H54 (cell line): ENCODE measurements at regions not wholly inside any gene's neighbourhood (a gene's known extent, or its start where the extent isn't known, plus 50 kb on each side); places are given as distances from the start of the nearest gene placed in this dataset.

Experiments
- DNase-seq: peaks from one replicate; pipeline ENCODE4 v3.0.0; 2011; ENCODE audit warnings: low spot score, mixed read lengths; ENCODE audit not compliant: insufficient read length
- FAIRE-seq: peaks from 3 replicates; lab custom pipeline; 2011; peaks lifted over from hg19 to GRCh38; lab: Jason Lieb, UNC
- POLR2A ChIP-seq: IDR thresholded peaks from 2 replicates; pipeline ENCODE4 v1.6.1; 2011; ENCODE audit warnings: low read depth, mild to moderate bottlenecking, low read length

- DNase-seq, result no peak
- no peak for TF ChIP-seq POLR2A
- no peak for FAIRE-seq
These were observed 268.3 kb upstream of the MTPN start for GRCh38 chr7:136245327-136246004.

GRCh38 chr7:136234040-136234439, 256.9 kb upstream of the MTPN start:
- no peak for TF ChIP-seq POLR2A
- FAIRE-seq, result no peak
- no peak for DNase-seq

GRCh38 chr7:136230210-136230609, 253.1 kb upstream of the MTPN start:
- no peak for DNase-seq
- TF ChIP-seq POLR2A, result no peak
- no peak for FAIRE-seq

GRCh38 chr7:136229790-136230189, 252.6 kb upstream of the MTPN start:
- TF ChIP-seq POLR2A, result no peak
- FAIRE-seq (no peak), DNase-seq (no peak)

- DNase-seq (no peak), FAIRE-seq (no peak)
- no peak for TF ChIP-seq POLR2A
These were observed 251.0 kb upstream of the MTPN start for GRCh38 chr7:136228171-136228570.

- no peak for DNase-seq
- FAIRE-seq, result no peak
- TF ChIP-seq POLR2A, result no peak
These were observed 237.2 kb upstream of the MTPN start for GRCh38 chr7:136214356-136214755.

GRCh38 chr7:136213012-136213411, 235.9 kb upstream of the MTPN start:
- no peak for DNase-seq
- TF ChIP-seq POLR2A, result no peak
- FAIRE-seq, result no peak

GRCh38 chr7:136210664-136211063, 233.5 kb upstream of the MTPN start:
- FAIRE-seq (no peak), DNase-seq (no peak)
- no peak for TF ChIP-seq POLR2A

GRCh38 chr7:136210079-136210478, 232.9 kb upstream of the MTPN start:
- FAIRE-seq, result no peak
- DNase-seq, result no peak
- TF ChIP-seq POLR2A, result no peak

GRCh38 chr7:136205956-136206355, 228.8 kb upstream of the MTPN start:
- DNase-seq (no peak), FAIRE-seq (no peak)
- TF ChIP-seq POLR2A, result no peak

GRCh38 chr7:136198168-136198567, 221.0 kb upstream of the MTPN start:
- no peak for TF ChIP-seq POLR2A
- no peak for DNase-seq
- FAIRE-seq, result no peak

- no peak for TF ChIP-seq POLR2A
- no peak for FAIRE-seq
- no peak for DNase-seq
These were observed 217.7 kb upstream of the MTPN start for GRCh38 chr7:136194878-136195277.

GRCh38 chr7:136193940-136194339, 216.8 kb upstream of the MTPN start:
- DNase-seq (no peak), FAIRE-seq (no peak)

GRCh38 chr7:136189506-136189998, 212.4 kb upstream of the MTPN start:
- FAIRE-seq, result no peak
- no peak for TF ChIP-seq POLR2A
- DNase-seq, result no peak

More at GRCh38 chr7:136193940-136194339, 216.8 kb upstream of the MTPN start:
- TF ChIP-seq POLR2A, result no peak

- no peak for FAIRE-seq
- TF ChIP-seq POLR2A, result no peak
- DNase-seq, result no peak
These were observed 209.1 kb upstream of the MTPN start for GRCh38 chr7:136186281-136186680.
